Hepatocyte (in vitro differentiated cells): ENCODE measurements at regions not wholly inside any gene's neighbourhood (a gene's known extent, or its start where the extent isn't known, plus 50 kb on each side); places are given as distances from the start of the nearest gene placed in this dataset.

Source experiments
- CTCF ChIP-seq: fragments of 200-600 bp; sonication (generic); IDR thresholded peaks from 2 replicates; pipeline ENCODE4 v1.5.1; 2016; ENCODE audit warnings: antibody characterized with exemption, mild to moderate bottlenecking; ENCODE audit not compliant: poor library complexity
- EZH2 ChIP-seq: fragments of 200-600 bp; sonication (generic); IDR thresholded peaks from 2 replicates; pipeline ENCODE4 v1.6.1; 2016; ENCODE audit warnings: antibody characterized with exemption, mild to moderate bottlenecking, borderline replicate concordance
- EZH2phosphoT487 ChIP-seq: fragments of 200-600 bp; sonication (generic); IDR thresholded peaks from one replicate; pipeline ENCODE4 v1.6.1; 2018; ENCODE audit warnings: antibody characterized with exemption, mild to moderate bottlenecking, low read depth, moderate library complexity; ENCODE audit not compliant: unreplicated experiment, severe bottlenecking

GRCh38 chr1:87720561-87720960 is 391.9 kb downstream of the LMO4 start:
- TF ChIP-seq CTCF (no peak), EZH2phosphoT487 (no peak), EZH2 (no peak)
